T-cell (primary cell): ENCODE measurements at regions not wholly inside any gene's neighbourhood (a gene's known extent, or its start where the extent isn't known, plus 50 kb on each side); places are given as distances from the start of the nearest gene placed in this dataset.

ENCODE experiments used
- ATAC-seq, 4 experiments: fragments of 200-7000 bp in 3 of 4; fragments of 150-1000 bp in 1 of 4; cut with Tn5 transposase; replicated peaks in 1 of 4; 1 replicate in 3 of 4; 2 replicates in 1 of 4; pipeline ENCODE4 v1.10.0; 2021; ENCODE audit warnings: moderate library complexity in 3 of 4, mild to moderate bottlenecking in 2 of 4, moderate number of reproducible peaks in 1 of 4
- CTCF ChIA-PET, 2 donors: fragments of 300-600 bp; sonication (Branson Sonifier 250); formaldehyde crosslinking; loops; one replicate each; lab custom pipeline; 2022; ENCODE audit warnings: antibody characterized with exemption in 2 of 2; lab: Charles Lee
- POLR2A ChIA-PET, 2 donors: fragments of 300-600 bp; sonication (Branson Sonifier 250); formaldehyde crosslinking; loops; one replicate each; lab custom pipeline; 2022; ENCODE audit warnings: antibody characterized with exemption in 2 of 2; lab: Charles Lee
- DNase-seq, 35 experiments: peaks; one replicate each; pipeline versions ENCODE4 v3.0.0 to v3.0.0-alpha.2; 2013 to 2023
- H3K27ac ChIP-seq: one replicate; pipeline ENCODE4 v1.5.1; 2013; ENCODE audit warnings: low read length
- H3K27me3 ChIP-seq, 2 experiments: replicated peaks in 1 of 2; 1 replicate in 1 of 2; 2 replicates in 1 of 2; pipeline versions ENCODE4 v1.6.1 to v1.7.0; 2013; ENCODE audit warnings: low read length in 1 of 2, mixed read lengths in 1 of 2; ENCODE audit not compliant: control insufficient read depth in 2 of 2, insufficient read depth in 2 of 2; ENCODE audit errors: extremely low read depth in 1 of 2
- H3K36me3 ChIP-seq, 2 donors: 1 replicate in 1 of 2; 2 replicates in 1 of 2; pipeline versions ENCODE4 v1.6.1 to v1.7.0; 2013; ENCODE audit warnings: low read length in 1 of 2; ENCODE audit not compliant: control insufficient read depth in 2 of 2, insufficient read depth in 1 of 2; ENCODE audit errors: extremely low read depth in 1 of 2
- H3K4me1 ChIP-seq, 2 experiments: 1 replicate in 1 of 2; 2 replicates in 1 of 2; pipeline versions ENCODE4 v1.6.1 to v1.7.0; 2013; ENCODE audit warnings: low read length in 2 of 2, mixed read lengths in 1 of 2; ENCODE audit not compliant: insufficient read depth in 2 of 2, control insufficient read depth in 1 of 2; ENCODE audit errors: extremely low read depth in 1 of 2
- H3K4me3 ChIP-seq, 2 donors: 1 replicate in 1 of 2; 2 replicates in 1 of 2; pipeline versions ENCODE4 v1.5.1 to v1.7.0; 2013; ENCODE audit warnings: mild to moderate bottlenecking in 2 of 2, low read length in 1 of 2, moderate library complexity in 1 of 2; ENCODE audit not compliant: control insufficient read depth in 1 of 2; ENCODE audit errors: extremely low read depth in 1 of 2
- H3K9me3 ChIP-seq: 2 replicates; pipeline ENCODE4 v1.7.0; 2013
- H3K27ac Mint-ChIP-seq, 2 donors: one replicate each; pipeline ENCODE4 v1.8.0; 2020 to 2021; ENCODE audit warnings: mild to moderate bottlenecking in 2 of 2, mixed read lengths in 2 of 2
- H3K27me3 Mint-ChIP-seq, 2 donors: one replicate each; pipeline ENCODE4 v1.8.0; 2021 to 2022; ENCODE audit warnings: mixed read lengths in 2 of 2
- H3K36me3 Mint-ChIP-seq: one replicate; pipeline ENCODE4 v1.8.0; 2021; ENCODE audit warnings: mixed read lengths
- H3K4me1 Mint-ChIP-seq, 3 donors: one replicate each; pipeline ENCODE4 v1.8.0; 2020 to 2022; ENCODE audit warnings: mixed read lengths in 3 of 3, mild to moderate bottlenecking in 1 of 3
- H3K4me3 Mint-ChIP-seq, 3 donors: one replicate each; pipeline ENCODE4 v1.8.0; 2020 to 2022; ENCODE audit warnings: mild to moderate bottlenecking in 3 of 3, mixed read lengths in 3 of 3, moderate library complexity in 3 of 3
- H3K9me3 Mint-ChIP-seq, 3 donors: one replicate each; pipeline ENCODE4 v1.8.0; 2020 to 2022; ENCODE audit warnings: mixed read lengths in 3 of 3
- WGBS: methylation state at CpG from one replicate; pipeline ENCODE4 v1.1.5; 2013; ENCODE audit warnings: missing lambda C conversion rate; ENCODE audit not compliant: insufficient coverage; 5-methylcytosine and 5-hydroxymethylcytosine counted together

DNA sequence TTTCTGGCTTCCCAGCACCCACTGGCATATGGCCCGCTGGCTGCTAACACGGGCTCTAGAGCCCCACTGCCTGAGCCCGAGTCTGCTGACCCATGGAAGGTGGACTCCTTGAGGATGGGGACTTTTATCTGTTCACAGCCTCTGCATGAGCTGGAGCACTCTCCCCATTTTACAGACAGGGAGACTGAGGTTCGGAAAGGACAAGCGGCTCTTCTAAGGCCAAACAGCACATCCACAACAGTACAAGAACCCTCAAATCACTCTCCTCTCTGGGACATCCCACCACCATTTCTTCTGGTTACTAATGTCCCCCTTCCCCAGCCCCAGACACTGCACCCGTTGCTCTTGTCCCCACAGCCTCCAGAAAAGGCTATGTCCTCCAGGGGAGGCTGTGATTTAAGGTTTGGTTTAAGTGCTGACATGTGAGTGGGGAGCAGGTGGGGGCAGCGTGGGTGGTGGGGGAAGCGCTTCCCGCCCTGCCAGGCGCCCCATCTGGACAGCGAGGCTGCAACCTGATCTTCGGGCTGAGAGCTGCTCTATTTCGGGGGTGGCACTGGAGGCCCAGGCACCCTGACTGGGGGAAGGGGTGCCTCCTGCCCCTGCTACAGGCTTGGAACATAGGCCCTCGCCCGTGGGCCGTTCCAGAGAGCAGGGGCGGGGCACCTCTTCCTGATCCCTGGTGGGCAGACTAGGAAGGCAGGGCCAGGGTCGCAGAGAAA, 104.8 kb upstream of the WNT4 start:
- H3K27me3 Mint-ChIP-seq, result peaks cover 23 to 37% of the 10 kb centered on the region in 2 donors
- H3K36me3 Mint-ChIP-seq, result no peaks in the 10 kb centered on the region
- Histone ChIP-seq H3K4me3 (no peak overlapping the region), H3K36me3 (no peaks in the 10 kb centered on the region), H3K27ac (no peak overlapping the region), H3K9me3 (no peaks in the 10 kb centered on the region), H3K27me3 (peaks cover 0 to 55% of the 10 kb centered on the region in 2 experiments), H3K4me1 (no peaks in the 10 kb centered on the region)
- ChIA-PET CTCF (no interaction called here), POLR2A (no interaction called here)
- ATAC-seq (no peak), DNase-seq (no peak)
- no peak overlapping the region for H3K4me3 Mint-ChIP-seq
- no peak overlapping the region for H3K27ac Mint-ChIP-seq
- 61% methylated on average over 15 of the region's 18 CpGs for WGBS
- H3K4me1 Mint-ChIP-seq, result no peaks in the 10 kb centered on the region
- no peaks in the 10 kb centered on the region for H3K9me3 Mint-ChIP-seq

DNA sequence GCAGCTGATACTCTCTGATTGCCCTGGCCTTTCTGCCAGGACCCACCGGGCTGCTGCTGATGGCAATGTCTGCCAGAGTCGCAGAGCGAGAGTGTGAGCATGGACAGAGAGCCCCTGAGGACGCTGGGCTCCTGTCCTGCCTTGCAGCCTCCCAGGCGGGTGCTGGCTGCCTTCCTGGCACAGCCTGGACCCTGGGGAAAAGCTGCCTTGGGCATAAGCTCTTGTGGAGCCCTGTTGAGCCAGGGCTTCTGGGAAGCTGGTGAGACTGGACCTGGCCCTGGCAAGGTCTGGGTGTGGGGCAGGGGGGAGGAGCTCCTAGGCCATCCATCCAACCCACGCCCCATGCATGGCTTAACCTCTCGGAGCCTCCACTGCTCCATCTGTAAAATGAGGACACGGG, 105.8 kb upstream of the WNT4 start:
- no peak for DNase-seq
- Mint-ChIP-seq H3K36me3 (no peaks in the 10 kb centered on the region), H3K27ac (no peak overlapping the region), H3K4me1 (no peaks in the 10 kb centered on the region), H3K27me3 (peaks cover 27 to 37% of the 10 kb centered on the region in 2 donors), H3K4me3 (no peak overlapping the region), H3K9me3 (no peaks in the 10 kb centered on the region)
- Histone ChIP-seq H3K4me3 (no peak overlapping the region), H3K9me3 (no peaks in the 10 kb centered on the region), H3K27me3 (peaks cover 0 to 58% of the 10 kb centered on the region in 2 experiments), H3K27ac (no peak overlapping the region), H3K4me1 (no peaks in the 10 kb centered on the region), H3K36me3 (no peaks in the 10 kb centered on the region)
- POLR2A ChIA-PET, result no interaction called here
- CTCF ChIA-PET, result no interaction called here
- no peak for ATAC-seq
- 63% methylated on average over 6 of the region's 8 CpGs for WGBS

DNA sequence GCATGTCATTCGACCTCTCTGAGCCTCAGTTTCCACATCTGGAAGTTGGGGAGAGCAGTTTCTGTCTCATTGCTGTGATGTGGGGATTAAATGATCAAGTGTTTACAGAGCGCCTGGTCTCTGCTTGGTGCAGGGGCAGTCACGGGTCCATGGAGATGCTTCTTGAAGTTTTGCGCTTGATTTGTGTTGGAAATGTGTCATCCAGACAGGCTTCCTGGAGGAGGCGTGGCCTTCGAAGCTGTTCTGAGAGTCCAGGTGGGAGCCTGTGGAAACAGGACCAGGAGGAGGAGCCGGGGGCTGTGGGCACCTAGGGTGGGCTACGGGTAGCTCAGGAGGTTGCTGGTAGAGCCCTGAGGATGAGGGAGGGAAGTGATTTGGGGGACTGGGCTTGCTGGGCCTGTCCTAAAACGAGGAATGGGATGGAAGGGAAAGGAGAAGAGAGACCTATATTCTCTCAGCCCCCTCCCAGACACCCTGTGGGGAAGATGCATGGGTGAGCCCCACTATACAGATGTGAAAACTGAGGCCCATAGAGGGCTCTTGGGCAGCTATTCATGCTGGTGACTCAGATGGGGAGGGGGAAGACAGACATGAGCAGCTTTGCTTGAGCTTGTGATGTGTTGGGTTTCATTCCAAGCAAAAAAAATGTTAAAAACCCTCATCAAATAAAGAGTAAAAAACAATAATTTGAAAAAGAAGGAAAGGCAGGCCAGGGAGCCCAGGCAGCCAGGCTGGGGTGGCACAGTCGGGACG, 107.2 kb upstream of the WNT4 start:
- Histone ChIP-seq H3K9me3 (no peaks in the 10 kb centered on the region), H3K27ac (no peak overlapping the region), H3K4me3 (no peak overlapping the region), H3K36me3 (no peaks in the 10 kb centered on the region), H3K4me1 (no peaks in the 10 kb centered on the region), H3K27me3 (peaks cover 0 to 59% of the 10 kb centered on the region in 2 experiments)
- ChIA-PET CTCF (no interaction called here), POLR2A (no interaction called here)
- no peak for ATAC-seq
- H3K27ac Mint-ChIP-seq, result no peak overlapping the region
- no peak overlapping the region for H3K4me3 Mint-ChIP-seq
- H3K4me1 Mint-ChIP-seq, result no peaks in the 10 kb centered on the region
- DNase-seq, result no peak
- no peaks in the 10 kb centered on the region for H3K9me3 Mint-ChIP-seq
- 73% methylated on average over 10 of the region's 11 CpGs for WGBS
- H3K36me3 Mint-ChIP-seq, result no peaks in the 10 kb centered on the region
- H3K27me3 Mint-ChIP-seq, result peaks cover 32 to 38% of the 10 kb centered on the region in 2 donors

DNA sequence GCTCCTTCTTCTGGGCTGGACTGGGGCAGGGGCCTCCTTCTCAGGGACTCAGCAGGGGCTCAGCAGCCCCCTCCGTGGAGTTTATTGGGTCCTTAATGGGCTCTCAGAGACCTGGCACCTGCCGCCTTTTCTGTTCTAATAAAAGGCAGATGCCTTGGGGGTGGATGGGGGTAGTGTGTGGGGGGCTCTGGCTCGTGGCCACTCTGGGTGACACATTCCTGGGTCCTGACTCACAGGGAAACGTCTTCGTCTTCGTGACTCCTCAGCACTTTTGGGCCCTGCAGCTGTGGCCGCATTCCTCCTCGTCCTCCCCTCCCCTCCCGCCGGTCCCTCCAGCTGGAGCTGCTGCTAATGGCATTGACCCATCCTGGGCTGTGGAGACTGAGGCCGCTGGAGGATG, 107.8 kb upstream of the WNT4 start:
- no peaks in the 10 kb centered on the region for H3K4me1 Mint-ChIP-seq
- Histone ChIP-seq H3K9me3 (no peaks in the 10 kb centered on the region), H3K4me3 (no peak overlapping the region), H3K27me3 (peaks cover 0 to 60% of the 10 kb centered on the region in 2 experiments), H3K4me1 (no peaks in the 10 kb centered on the region), H3K27ac (no peak overlapping the region), H3K36me3 (no peaks in the 10 kb centered on the region)
- ChIA-PET POLR2A (no interaction called here), CTCF (no interaction called here)
- 72% methylated on average over 3 of the region's 11 CpGs for WGBS
- H3K36me3 Mint-ChIP-seq, result no peaks in the 10 kb centered on the region
- ATAC-seq (no peak), DNase-seq (no peak)
- peaks cover 32 to 38% of the 10 kb centered on the region in 2 donors for H3K27me3 Mint-ChIP-seq
- no peak overlapping the region for H3K27ac Mint-ChIP-seq
- H3K9me3 Mint-ChIP-seq, result no peaks in the 10 kb centered on the region
- no peak overlapping the region for H3K4me3 Mint-ChIP-seq

DNA sequence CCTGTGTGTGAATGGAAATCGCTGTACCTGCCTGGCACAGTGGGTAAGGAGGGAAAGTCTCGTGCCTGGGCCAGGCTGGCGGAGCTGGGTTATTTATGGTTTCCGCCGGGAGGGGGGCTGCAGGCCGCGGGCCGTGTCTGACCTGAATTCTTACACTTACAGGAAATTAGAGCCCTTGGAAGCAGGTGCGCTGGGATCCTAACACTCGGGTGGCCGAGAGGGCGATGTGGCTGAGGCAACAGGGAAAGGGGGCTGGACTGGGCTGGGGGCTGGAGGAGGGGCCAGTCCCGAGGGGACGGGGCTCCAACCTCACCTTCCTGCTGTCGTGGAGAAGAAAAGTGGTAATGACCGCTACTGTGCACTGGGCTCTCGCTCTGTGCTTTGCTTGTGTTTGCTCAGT, 109.4 kb upstream of the WNT4 start:
- H3K9me3 ChIP-seq, result no peaks in the 10 kb centered on the region
- Mint-ChIP-seq H3K36me3 (no peaks in the 10 kb centered on the region), H3K4me1 (no peaks in the 10 kb centered on the region), H3K27me3 (peaks cover 32 to 34% of the 10 kb centered on the region in 2 donors), H3K27ac (no peak overlapping the region), H3K4me3 (no peak overlapping the region), H3K9me3 (no peaks in the 10 kb centered on the region)
- ATAC-seq (no peak), DNase-seq (no peak)
- WGBS, result 24% methylated on average over 11 of the region's 17 CpGs
- H3K27me3 ChIP-seq, result peaks cover 0 to 65% of the 10 kb centered on the region in 2 experiments
- no peak overlapping the region for H3K4me3 ChIP-seq
- no peaks in the 10 kb centered on the region for H3K4me1 ChIP-seq
- no peaks in the 10 kb centered on the region for H3K36me3 ChIP-seq
- ChIA-PET POLR2A (no interaction called here), CTCF (no interaction called here)
- H3K27ac ChIP-seq, result no peak overlapping the region

DNA sequence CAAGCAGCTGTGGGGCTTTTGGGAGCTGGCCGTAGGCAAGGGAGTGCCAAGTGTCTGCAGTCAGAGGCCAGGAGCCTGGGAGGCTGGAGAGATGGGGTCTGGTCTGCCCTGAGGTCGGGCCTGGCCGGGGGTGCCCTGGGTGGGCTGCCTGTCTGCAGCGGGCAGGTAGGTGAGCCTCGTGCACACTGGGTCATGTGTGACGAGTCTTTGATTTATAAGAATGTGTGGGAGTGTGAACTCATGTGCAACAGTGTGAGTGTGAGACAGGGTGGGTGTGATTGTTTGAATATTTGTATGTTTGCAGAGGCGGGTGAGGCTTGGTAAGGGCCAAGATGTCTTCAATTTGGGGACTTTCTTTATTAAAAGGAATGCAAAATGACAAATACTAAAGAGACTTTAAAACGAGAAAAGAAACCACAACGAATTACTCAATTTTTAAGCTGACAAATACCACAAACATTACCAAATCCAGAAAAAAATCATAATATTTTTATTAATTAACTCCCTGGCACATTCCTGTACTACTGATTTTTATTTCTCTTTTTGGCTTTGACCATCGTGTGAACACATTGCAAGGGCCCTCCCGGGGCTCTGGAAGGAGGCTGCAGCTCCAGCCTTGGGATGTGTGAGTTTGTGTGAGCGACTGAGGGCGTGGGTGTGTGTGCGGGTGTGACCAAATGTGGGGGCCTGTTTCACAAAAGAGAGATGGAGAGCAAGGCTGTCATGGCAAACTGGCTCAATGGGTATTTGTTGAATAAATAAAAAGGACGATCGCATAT, 110.3 kb upstream of the WNT4 start:
- Mint-ChIP-seq H3K27ac (no peak overlapping the region), H3K4me1 (no peaks in the 10 kb centered on the region), H3K9me3 (no peaks in the 10 kb centered on the region), H3K4me3 (no peak overlapping the region), H3K36me3 (no peaks in the 10 kb centered on the region), H3K27me3 (peaks cover 31 to 34% of the 10 kb centered on the region in 2 donors)
- ATAC-seq (no peak), DNase-seq (no peak)
- Histone ChIP-seq H3K36me3 (no peaks in the 10 kb centered on the region), H3K27me3 (peaks cover 0 to 64% of the 10 kb centered on the region in 2 experiments), H3K4me3 (no peak overlapping the region), H3K27ac (no peak overlapping the region), H3K4me1 (no peaks in the 10 kb centered on the region), H3K9me3 (no peaks in the 10 kb centered on the region)
- POLR2A ChIA-PET, result no interaction called here
- WGBS, result 58% methylated on average over 13 of the region's 16 CpGs
- CTCF ChIA-PET, result no interaction called here
